Fibroblast of lung (primary cell): ENCODE measurements at regions not wholly inside any gene's neighbourhood (a gene's known extent, or its start where the extent isn't known, plus 50 kb on each side); places are given as distances from the start of the nearest gene placed in this dataset.

Source experiments
- EZH2 ChIP-seq: IDR thresholded peaks from 2 replicates; pipeline ENCODE4 v1.5.1; 2012; ENCODE audit warnings: low read length, control low read depth, mild to moderate bottlenecking; ENCODE audit errors: missing control alignments
- TF ChIP-seq, protein P1 (sequence below), 2 donors: IDR thresholded peaks in 1 of 2; conservative IDR thresholded peaks in 1 of 2; 1 replicate in 1 of 2; 2 replicates in 1 of 2; pipeline ENCODE4 v1.5.1; 2011 to 2012; ENCODE audit warnings: low read length in 2 of 2, control low read depth in 1 of 2, inconsistent platforms in 1 of 2, low read depth in 1 of 2, mild to moderate bottlenecking in 1 of 2

DNA sequence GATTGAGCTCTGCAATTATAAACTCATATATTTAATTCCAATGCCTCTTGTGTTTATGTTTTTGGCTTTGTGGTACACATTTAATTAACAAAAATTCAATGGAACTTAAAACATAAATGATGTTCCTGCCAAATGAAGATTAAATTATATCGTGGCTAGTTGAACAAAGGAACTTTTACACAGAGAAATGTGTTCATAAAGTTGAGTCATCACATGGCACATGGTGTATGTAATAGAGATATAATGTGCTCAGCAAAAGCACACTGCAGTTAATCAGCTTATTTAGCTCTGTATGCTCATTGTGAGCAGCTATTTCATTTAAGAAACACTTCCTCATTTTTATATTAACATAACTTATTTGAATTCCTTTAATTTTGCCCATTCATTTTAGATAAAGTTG, 1295.6 kb upstream of the CITED2 start:
- no peak for TF ChIP-seq EZH2
- TF ChIP-seq, protein P1, sequence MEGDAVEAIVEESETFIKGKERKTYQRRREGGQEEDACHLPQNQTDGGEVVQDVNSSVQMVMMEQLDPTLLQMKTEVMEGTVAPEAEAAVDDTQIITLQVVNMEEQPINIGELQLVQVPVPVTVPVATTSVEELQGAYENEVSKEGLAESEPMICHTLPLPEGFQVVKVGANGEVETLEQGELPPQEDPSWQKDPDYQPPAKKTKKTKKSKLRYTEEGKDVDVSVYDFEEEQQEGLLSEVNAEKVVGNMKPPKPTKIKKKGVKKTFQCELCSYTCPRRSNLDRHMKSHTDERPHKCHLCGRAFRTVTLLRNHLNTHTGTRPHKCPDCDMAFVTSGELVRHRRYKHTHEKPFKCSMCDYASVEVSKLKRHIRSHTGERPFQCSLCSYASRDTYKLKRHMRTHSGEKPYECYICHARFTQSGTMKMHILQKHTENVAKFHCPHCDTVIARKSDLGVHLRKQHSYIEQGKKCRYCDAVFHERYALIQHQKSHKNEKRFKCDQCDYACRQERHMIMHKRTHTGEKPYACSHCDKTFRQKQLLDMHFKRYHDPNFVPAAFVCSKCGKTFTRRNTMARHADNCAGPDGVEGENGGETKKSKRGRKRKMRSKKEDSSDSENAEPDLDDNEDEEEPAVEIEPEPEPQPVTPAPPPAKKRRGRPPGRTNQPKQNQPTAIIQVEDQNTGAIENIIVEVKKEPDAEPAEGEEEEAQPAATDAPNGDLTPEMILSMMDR (conservative IDR thresholded peaks at IDR 0.05 in 1 of 2, IDR thresholded peaks at IDR 0.05 in 1 of 2; ENCODE audit: low read depth in 1 of 2, low read length in 2 of 2): no peak
